SK-N-SH (cell line): ENCODE measurements at regions not wholly inside any gene's neighbourhood (a gene's known extent, or its start where the extent isn't known, plus 50 kb on each side); places are given as distances from the start of the nearest gene placed in this dataset.

Source experiments
- CHD2 ChIP-seq: fragments of 150-350 bp; IDR thresholded peaks from 2 replicates; pipeline ENCODE4 v1.6.1; 2018; ENCODE audit warnings: low read length; ENCODE audit not compliant: partially characterized antibody
- GABPA ChIP-seq: IDR thresholded peaks from 2 replicates; pipeline ENCODE4 v1.4.0; 2012; ENCODE audit warnings: low read depth, mild to moderate bottlenecking
- TF ChIP-seq, protein P1 (sequence below): fragments of 200-600 bp; sonication (generic); IDR thresholded peaks from 2 replicates; pipeline ENCODE4 v1.6.1; 2017; ENCODE audit warnings: antibody characterized with exemption, mild to moderate bottlenecking, moderate library complexity

DNA sequence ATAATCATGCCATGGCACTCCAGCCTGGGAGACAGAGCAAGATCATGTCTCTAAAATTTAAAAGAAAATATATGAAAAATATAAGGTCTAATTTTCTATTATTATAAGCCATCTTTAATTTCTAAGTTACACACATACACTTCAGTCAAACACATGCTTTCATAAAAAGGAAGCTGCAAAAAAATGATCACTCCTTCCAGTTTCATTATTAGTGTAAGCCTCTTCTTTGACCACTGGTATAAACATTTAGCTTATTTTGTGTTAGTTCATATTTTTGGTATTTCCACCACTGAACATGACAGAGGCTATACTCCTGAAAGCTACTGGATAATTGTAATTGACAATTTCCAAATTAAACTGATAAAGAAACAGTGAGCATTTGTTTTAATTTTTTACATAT lies 163.3 kb upstream of the USP38 start:
- no peak for TF ChIP-seq GABPA
- no peak for TF ChIP-seq CHD2
- TF ChIP-seq, protein P1, sequence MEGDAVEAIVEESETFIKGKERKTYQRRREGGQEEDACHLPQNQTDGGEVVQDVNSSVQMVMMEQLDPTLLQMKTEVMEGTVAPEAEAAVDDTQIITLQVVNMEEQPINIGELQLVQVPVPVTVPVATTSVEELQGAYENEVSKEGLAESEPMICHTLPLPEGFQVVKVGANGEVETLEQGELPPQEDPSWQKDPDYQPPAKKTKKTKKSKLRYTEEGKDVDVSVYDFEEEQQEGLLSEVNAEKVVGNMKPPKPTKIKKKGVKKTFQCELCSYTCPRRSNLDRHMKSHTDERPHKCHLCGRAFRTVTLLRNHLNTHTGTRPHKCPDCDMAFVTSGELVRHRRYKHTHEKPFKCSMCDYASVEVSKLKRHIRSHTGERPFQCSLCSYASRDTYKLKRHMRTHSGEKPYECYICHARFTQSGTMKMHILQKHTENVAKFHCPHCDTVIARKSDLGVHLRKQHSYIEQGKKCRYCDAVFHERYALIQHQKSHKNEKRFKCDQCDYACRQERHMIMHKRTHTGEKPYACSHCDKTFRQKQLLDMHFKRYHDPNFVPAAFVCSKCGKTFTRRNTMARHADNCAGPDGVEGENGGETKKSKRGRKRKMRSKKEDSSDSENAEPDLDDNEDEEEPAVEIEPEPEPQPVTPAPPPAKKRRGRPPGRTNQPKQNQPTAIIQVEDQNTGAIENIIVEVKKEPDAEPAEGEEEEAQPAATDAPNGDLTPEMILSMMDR: no peak
